GM21515 (cell line): ENCODE measurements at regions not wholly inside any gene's neighbourhood (a gene's known extent, or its start where the extent isn't known, plus 50 kb on each side); places are given as distances from the start of the nearest gene placed in this dataset.

Experiments used
- ATAC-seq: cut with Tn5 transposase; IDR thresholded peaks from one replicate; pipeline ENCODE4 v1.9.1; 2021; ENCODE audit not compliant: unreplicated experiment

GRCh38 chr2:17309741-17310339, 208.4 kb downstream of the RAD51AP2 start:
- peak; percentile 92 for ATAC-seq

GRCh38 chr2:17309181-17309580, 209.1 kb downstream of the RAD51AP2 start:
- no peak for ATAC-seq

DNA sequence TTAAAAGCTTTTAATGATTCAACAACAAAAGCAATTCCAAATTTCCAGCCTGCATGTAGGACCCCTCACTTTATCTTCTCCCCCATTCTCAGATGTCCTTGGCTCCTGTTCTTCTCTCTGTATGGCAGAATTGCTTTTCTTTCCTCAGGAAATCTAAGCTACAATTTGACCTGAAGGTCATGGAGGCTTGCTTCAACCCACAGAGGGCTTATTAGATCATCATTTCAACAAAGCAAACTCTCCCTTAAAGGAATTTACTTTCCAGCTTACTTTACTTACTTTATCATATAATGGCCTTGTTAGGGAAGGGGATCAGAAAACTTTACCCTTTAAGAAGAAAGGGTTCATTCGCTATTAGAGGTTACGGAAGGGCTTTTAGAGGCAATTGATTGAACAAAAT, 211.5 kb downstream of the RAD51AP2 start:
- ATAC-seq = no peak

DNA sequence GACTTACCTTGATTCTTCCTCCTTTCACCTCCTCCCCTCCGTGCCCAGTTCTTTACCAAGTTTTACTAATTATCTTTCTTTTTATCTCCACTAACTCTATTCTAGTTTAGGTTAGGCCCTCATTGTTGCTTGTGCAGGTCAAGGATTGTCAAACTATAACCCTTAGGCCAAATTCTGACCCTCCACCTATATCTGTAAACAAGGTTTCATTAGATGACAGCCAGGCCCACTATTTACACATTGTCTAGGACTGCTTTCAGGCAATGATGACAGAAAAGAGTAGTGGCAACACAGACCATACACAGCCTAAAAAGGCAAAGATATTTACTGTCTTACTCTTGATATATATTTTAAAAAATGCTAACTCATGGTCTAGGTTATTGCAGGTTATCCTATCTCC, 212.0 kb downstream of the RAD51AP2 start:
- ATAC-seq = no peak

DNA sequence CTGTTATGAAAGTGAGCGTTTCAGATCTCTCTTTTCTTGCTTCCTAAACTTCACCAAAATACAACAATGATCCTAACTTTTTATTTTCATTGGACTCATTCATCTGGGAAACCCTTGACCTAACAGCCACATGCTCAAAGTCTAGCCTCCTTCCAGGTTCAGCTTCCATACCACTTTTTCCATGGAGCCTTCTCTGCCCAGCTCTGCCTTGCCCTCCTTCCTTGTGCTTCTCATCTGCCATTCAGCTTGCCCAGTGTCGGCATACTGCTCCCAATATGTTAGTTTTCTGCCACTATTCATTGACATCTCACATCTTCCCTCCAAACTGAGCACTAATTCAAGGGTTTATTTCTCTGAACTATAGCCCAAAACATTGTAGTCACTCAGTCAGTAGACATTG, 214.7 kb downstream of the RAD51AP2 start:
- ATAC-seq = no peak

- ATAC-seq = no peak
Observed at GRCh38 chr2:17303054-17303453, 215.2 kb downstream of the RAD51AP2 start.

DNA sequence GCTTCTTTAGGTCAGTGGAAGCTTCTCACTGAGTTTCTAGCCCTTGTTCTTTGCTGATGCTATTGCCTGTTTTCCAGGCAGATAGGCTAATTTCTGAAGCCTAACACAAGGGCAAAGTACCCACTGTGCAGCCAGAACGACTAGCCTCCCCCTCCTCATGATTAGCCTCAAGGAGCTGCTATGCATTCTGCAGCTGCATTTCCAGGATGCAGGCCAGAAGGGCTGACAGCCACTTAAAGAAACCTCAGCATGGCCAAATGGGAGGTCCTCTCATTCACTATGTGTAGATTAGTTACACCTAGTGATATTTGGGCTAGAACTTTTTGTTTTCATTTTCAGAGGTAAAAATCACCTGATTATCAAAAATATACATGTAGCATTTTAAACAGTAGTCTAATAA, 216.0 kb downstream of the RAD51AP2 start:
- ATAC-seq = no peak

DNA sequence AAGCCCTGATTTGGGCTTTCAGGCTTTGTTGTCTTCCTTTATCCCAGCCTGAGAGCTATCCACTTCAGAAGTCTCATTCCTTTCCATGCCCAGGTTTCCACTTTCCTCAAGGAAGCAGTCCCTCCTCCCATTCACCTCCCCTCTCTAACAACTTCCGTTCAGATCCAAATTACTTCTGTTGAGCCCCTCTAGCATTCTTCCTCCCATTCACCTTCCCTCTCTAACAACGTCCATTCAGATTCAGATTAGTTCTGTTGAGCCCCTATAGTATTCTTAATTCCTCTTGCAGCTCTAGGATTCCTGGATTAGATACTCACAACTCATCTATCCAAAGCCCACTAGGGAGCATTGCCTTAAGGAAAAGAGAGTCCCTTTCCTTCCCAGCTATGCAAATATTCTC, 216.8 kb downstream of the RAD51AP2 start:
- ATAC-seq = no peak

- ATAC-seq = no peak
Observed at GRCh38 chr2:17299891-17300540, 218.2 kb downstream of the RAD51AP2 start.

GRCh38 chr2:17298453-17298852, 219.8 kb downstream of the RAD51AP2 start:
- no peak for ATAC-seq

DNA sequence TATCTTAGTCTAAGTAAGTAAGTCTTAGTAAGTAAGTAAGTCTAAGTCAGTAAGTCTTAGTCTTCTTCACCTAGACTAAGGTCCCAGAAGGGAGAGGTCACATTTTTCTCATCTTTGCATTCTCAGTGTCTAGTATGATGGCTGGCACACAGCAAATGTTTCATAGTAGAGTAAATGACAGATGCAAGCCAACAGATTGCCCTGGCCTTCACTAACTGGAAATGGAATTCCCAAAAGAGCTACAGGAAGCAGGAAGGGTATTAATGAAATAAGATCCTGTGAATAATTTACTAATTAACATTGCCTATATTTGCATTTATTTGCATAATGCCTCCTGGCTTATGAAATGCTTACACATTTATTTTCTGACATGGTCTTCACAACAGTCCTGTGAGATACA, 221.6 kb downstream of the RAD51AP2 start:
- no peak for ATAC-seq

DNA sequence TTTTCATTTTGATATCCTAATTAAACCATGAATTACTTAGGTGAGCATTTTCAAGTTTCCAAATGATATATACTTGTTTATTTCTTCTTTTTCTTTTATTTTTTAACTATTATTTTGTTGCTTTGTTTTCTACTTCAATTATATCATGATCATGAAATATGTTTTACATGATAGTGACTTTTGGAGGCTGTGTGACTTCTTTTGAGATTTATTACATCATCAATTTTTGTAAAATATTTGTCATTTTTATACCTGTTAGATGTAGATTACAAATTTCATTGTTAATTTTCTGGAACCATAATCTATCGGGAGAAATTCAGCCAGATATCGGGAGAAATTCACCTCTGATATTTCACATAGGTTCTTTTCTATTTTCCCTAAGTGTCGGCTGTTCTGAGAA, 228.6 kb downstream of the RAD51AP2 start:
- no peak for ATAC-seq

DNA sequence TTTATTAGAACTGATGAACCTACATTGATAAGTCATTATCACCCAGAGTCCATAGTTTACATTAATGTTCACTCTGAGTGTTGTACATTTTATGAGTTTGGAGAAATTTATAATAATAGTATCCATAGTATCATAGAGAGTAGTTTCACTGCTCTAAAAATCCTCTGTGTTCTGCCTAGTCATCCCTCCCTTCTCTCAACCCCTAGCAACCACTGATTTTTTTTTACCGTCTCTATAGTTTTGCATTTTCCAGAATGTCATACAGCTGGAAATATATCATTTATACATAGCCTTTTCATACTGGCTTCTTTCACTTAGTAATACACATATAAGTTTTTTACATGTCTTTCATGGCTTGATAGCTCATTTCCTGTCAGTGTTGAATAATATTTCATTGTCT, 231.1 kb downstream of the RAD51AP2 start:
- no peak for ATAC-seq

DNA sequence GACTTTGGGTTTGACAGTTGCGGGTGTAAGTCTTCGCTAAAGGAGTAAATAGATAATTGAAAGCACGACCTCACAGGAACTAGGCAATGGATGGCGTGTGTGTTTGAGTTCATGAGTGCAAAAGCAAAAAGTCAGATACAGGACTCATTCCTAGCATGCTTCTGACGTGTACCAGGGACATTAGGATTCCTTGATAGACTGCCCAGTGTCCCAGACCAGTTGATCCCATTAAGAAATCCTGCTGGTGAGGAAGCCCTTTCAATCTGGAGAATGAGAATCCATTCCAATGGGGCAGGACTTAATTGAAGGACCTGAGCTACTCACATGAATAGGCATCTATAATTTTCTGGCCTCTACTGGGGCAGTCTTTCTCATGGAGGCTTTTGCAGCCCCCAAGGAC, 235.4 kb downstream of the RAD51AP2 start:
- ATAC-seq = no peak

DNA sequence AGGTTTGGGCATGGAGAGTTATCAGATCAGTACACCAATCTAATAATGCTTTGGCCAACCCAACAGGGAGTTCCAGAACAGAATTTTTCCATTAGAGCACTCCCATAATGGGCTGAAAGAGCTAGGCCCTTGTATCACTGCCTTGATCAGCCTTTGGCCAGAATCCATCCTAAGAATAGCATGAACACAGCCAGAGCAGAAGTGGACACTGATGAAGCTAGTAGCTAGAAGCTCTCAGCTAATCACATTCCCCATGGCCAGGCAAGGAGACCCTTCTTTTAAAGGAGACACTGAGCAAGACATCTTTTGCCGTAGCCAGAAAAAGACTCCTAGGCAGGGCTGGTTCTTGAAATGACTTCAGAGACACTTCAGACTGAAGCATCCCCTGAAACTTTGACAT, 236.0 kb downstream of the RAD51AP2 start:
- no peak for ATAC-seq

DNA sequence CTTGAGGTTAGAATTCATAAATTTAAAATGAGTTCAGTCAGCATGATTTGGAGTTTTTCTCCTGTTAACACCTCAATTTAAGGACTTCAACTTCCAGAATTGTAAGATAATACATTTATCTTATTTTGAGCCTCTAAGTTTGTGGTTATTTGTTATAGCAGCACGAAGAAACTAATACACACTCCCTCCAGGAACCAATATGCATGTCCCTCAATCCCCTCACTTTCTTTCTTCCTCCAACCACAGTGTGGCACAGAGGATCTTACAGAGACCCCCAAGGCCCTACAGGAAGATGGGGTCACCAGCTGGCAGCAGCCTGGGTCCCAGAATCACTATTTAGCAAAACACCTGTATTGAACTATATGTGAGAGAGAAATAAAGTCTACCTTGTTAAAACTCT, 242.0 kb downstream of the RAD51AP2 start:
- ATAC-seq = no peak

- ATAC-seq = no peak
Observed at GRCh38 chr2:17272652-17273525, 245.4 kb downstream of the RAD51AP2 start.

DNA sequence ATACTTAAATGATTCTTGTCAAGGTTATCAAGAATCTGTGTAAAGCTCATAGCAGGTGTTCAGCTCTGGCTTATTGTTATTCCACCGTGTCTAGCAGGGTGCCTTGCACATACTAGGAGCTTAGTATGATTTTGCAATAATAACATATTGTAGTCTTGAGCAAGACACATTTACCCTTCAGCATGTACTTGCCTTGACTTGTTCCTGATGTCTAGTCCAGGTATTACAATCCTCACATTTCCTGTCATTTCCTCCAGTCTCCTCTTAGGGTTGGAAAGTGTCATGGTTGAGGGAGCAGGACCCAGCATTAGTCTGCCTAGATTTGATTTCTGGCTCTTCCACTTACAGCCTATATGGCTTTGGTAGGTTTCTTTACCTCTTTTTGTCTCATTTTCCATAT, 246.1 kb downstream of the RAD51AP2 start:
- ATAC-seq = no peak

GRCh38 chr2:17271416-17271815, 246.8 kb downstream of the RAD51AP2 start:
- ATAC-seq = no peak

- peak; percentile 72 for ATAC-seq
Observed at GRCh38 chr2:17270894-17271293, 247.3 kb downstream of the RAD51AP2 start.

DNA sequence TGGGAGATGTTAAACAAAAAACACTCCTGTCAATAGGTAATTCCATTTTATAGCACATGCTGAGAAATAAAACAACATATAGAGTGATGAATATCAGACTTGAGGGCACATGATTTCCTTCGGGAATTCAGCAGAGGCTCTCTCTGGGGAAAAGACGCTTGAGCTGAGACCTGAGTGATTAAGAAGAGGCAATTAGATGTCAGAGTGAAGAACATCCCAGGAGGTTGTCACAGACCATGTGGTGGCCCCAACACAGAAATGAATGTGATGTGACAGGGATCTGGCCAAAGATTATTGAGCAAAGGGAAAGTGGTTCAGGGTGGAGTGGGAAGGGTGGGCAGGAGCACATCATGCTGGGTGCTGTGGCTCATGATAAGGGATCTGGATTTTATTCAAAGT, 254.7 kb downstream of the RAD51AP2 start:
- no peak for ATAC-seq
